ENCODE measurements at regions not wholly inside any gene's neighbourhood (a gene's known extent, or its start where the extent isn't known, plus 50 kb on each side); places are given as distances from the start of the nearest gene placed in this dataset.

DNA sequence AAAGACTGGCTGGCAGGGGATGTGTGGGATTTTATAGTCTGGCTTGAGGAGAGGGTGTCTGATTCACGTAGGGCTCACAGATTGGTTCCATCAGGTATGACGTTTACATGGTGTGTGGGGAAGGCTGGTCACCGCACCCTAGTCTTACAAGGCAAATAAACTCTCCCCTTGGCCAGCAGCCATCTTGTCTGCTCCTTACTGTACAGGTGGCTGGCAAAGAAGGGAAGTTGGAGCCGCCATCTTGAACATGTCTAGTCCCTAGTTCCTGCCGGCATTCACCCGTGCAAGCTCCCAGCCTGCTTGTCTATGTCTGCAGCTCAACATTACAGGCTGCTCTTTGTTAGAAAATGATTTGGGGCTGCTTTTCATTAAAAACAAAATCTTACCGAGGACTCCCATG, 97.6 kb downstream of the RAMP3 start:
- dilution Hi-C loops (cut with HindIII; ENCODE audit: low sequenced_read_pairs, unreplicated experiment): no loop called here
- no peak overlapping the region for H2BK120ac ChIP-seq (ENCODE audit: low read depth, low read length)
- CTCF ChIA-PET: no interaction called here

More for the DNA sequence above, 97.6 kb downstream of the RAMP3 start:
- BruUV-seq (replicated peaks): no TSS peak
- ATAC-seq (ENCODE audit: low read depth) (no peak), DNase-seq (no peak)
- Histone ChIP-seq H2BK15ac (ENCODE audit: low read depth, low read length) (no peak overlapping the region), H3K9me1 (ENCODE audit: insufficient read depth, low read length) (no peaks in the 10 kb centered on the region), H3K27me3 (ENCODE audit: control insufficient read depth, insufficient read depth, low read length) (peaks cover 5% of the 10 kb centered on the region), H3K27ac (ENCODE audit: insufficient read depth, low read length) (no peak overlapping the region), H3K4me3 (ENCODE audit: insufficient read depth, low read depth, low read length) (no peak overlapping the region), H3K36me3 (ENCODE audit: control insufficient read depth, insufficient read depth, low read length) (no peaks in the 10 kb centered on the region), H3K9me3 (ENCODE audit: control insufficient read depth, insufficient read depth, low read length) (no peaks in the 10 kb centered on the region), H3K18ac (ENCODE audit: low read depth, low read length) (no peak overlapping the region), H2BK5ac (ENCODE audit: low read depth, low read length, poor library complexity, severe bottlenecking) (no peak overlapping the region), H3K14ac (replicated peaks; ENCODE audit: low read depth, low read length) (no peak overlapping the region), H4K91ac (ENCODE audit: insufficient read depth, low read depth, low read length) (no peak overlapping the region), H3K79me1 (ENCODE audit: low read depth in 1 of 2, low read length in 2 of 2) (no peaks in the 10 kb centered on the region), H4K8ac (ENCODE audit: low read depth in 2 of 2, low read length in 2 of 2) (no peak overlapping the region), H3K4me2 (ENCODE audit: low read depth, low read length) (no peak overlapping the region), H3K4ac (ENCODE audit: low read depth, low read length) (no peak overlapping the region), H2AK5ac (ENCODE audit: low read depth, low read length) (no peak overlapping the region), H3K23ac (ENCODE audit: low read depth, low read length) (no peak overlapping the region), H3K4me1 (ENCODE audit: control insufficient read depth, insufficient read depth, low read length) (no peaks in the 10 kb centered on the region), H4K5ac (ENCODE audit: low read depth, low read length) (no peak overlapping the region), H2AFZ (replicated peaks; ENCODE audit: low read length, poor library complexity) (no peak overlapping the region), H3K56ac (ENCODE audit: extremely low read depth, insufficient read depth, low read length) (no peak overlapping the region), H2BK20ac (ENCODE audit: low read depth, low read length) (no peak overlapping the region), H2AK9ac (replicated peaks; ENCODE audit: low read depth, low read length, poor library complexity) (no peak overlapping the region), H4K20me1 (ENCODE audit: insufficient read depth, low read length) (no peaks in the 10 kb centered on the region), H3K9ac (ENCODE audit: low read depth, low read length) (no peak overlapping the region)
- WGBS, 2 experiments (ENCODE audit: extremely low coverage in 2 of 2, insufficient read length in 1 of 2): no CpG with 5 or more reads among the region's 7 CpGs
- in situ Hi-C loops (cut with MboI; ENCODE audit: low sequenced_read_pairs): no loop called here
- intact Hi-C loops (cut with micrococcal nuclease): no loop called here
- POLR2A ChIA-PET (ENCODE audit: unreplicated experiment): no interaction called here
- no peak for TF ChIP-seq RCOR1 (IDR thresholded peaks at IDR 0.05; ENCODE audit: insufficient replicate concordance, low read length)
- TF ChIP-seq, protein P1, sequence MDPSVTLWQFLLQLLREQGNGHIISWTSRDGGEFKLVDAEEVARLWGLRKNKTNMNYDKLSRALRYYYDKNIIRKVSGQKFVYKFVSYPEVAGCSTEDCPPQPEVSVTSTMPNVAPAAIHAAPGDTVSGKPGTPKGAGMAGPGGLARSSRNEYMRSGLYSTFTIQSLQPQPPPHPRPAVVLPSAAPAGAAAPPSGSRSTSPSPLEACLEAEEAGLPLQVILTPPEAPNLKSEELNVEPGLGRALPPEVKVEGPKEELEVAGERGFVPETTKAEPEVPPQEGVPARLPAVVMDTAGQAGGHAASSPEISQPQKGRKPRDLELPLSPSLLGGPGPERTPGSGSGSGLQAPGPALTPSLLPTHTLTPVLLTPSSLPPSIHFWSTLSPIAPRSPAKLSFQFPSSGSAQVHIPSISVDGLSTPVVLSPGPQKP (IDR thresholded peaks at IDR 0.05; ENCODE audit: borderline replicate concordance, low read depth, low read length): no peak
- TF ChIP-seq FOS (IDR thresholded peaks at IDR 0.05; ENCODE audit: low read depth, low read length): no peak
- no peak for TF ChIP-seq RAD21 (IDR thresholded peaks at IDR 0.05; ENCODE audit: low read length)
- no peak for TF ChIP-seq MXI1 (IDR thresholded peaks at IDR 0.05; ENCODE audit: borderline replicate concordance, low read depth, low read length)
